Loucy (cell line): ENCODE measurements at regions not wholly inside any gene's neighbourhood (a gene's known extent, or its start where the extent isn't known, plus 50 kb on each side); places are given as distances from the start of the nearest gene placed in this dataset.
"Not testable (repeated sequence)": the region's sequence is repeated elsewhere in the genome, so short reads cannot be mapped to it uniquely, and the experiment has no call there.

Experiments
- H2AFZ ChIP-seq: fragments of 200-600 bp; sonication (generic); 2 replicates; pipeline ENCODE4 v1.6.0; 2016; ENCODE audit warnings: antibody characterized with exemption, mild to moderate bottlenecking, low read length, moderate library complexity
- H3F3A ChIP-seq: fragments of 200-600 bp; 2 replicates; pipeline ENCODE4 v1.6.0; 2016; ENCODE audit warnings: antibody characterized with exemption, low read depth, mild to moderate bottlenecking
- H3K27me3 ChIP-seq: fragments of 200-600 bp; sonication (generic); 2 replicates; pipeline ENCODE4 v1.6.1; 2014; ENCODE audit warnings: low read length, mild to moderate bottlenecking; ENCODE audit not compliant: insufficient read depth, poor library complexity, severe bottlenecking
- H3K36me3 ChIP-seq: fragments of 200-600 bp; sonication (generic); 2 replicates; pipeline ENCODE4 v1.6.1; 2016; ENCODE audit warnings: low read length; ENCODE audit not compliant: insufficient read depth
- H3K4me1 ChIP-seq: fragments of 200-600 bp; sonication (generic); 2 replicates; pipeline ENCODE4 v1.5.1; 2014; ENCODE audit warnings: low read length, mild to moderate bottlenecking; ENCODE audit not compliant: insufficient read depth, poor library complexity, severe bottlenecking
- H3K4me2 ChIP-seq: fragments of 200-600 bp; sonication (generic); 2 replicates; pipeline ENCODE4 v1.6.0; 2014; ENCODE audit warnings: antibody characterized with exemption, low read length, low read depth, mild to moderate bottlenecking; ENCODE audit not compliant: poor library complexity, severe bottlenecking
- H3K4me3 ChIP-seq: fragments of 200-600 bp; sonication (generic); 2 replicates; pipeline ENCODE4 v1.5.1; 2014; ENCODE audit warnings: low read length, mild to moderate bottlenecking, mixed read lengths; ENCODE audit not compliant: poor library complexity, severe bottlenecking
- H3K79me2 ChIP-seq: fragments of 200-600 bp; sonication (generic); 2 replicates; pipeline ENCODE4 v1.6.1; 2014; ENCODE audit warnings: low read length; ENCODE audit not compliant: insufficient read depth
- H3K9ac ChIP-seq: fragments of 200-600 bp; sonication (generic); 2 replicates; pipeline ENCODE4 v1.6.0; 2014; ENCODE audit warnings: mild to moderate bottlenecking, low read depth, low read length, moderate library complexity; ENCODE audit not compliant: poor library complexity, severe bottlenecking
- H3K9me2 ChIP-seq: fragments of 200-600 bp; sonication (generic); replicated peaks from 2 replicates; pipeline ENCODE4 v1.6.1; 2016; ENCODE audit warnings: low read depth, low read length, mixed read lengths
- H3K9me3 ChIP-seq: fragments of 200-600 bp; sonication (generic); 2 replicates; pipeline ENCODE4 v1.6.1; 2014; ENCODE audit warnings: mild to moderate bottlenecking, antibody characterized with exemption, low read length, low read depth; ENCODE audit not compliant: insufficient read depth
- H4K20me1 ChIP-seq: fragments of 200-600 bp; sonication (generic); 2 replicates; pipeline ENCODE4 v1.6.0; 2014; ENCODE audit warnings: antibody characterized with exemption, low read length, mild to moderate bottlenecking; ENCODE audit not compliant: insufficient read depth, poor library complexity, severe bottlenecking
- CTCF ChIP-seq: fragments of 200-600 bp; sonication (generic); conservative IDR thresholded peaks from 2 replicates; pipeline ENCODE4 v1.5.1; 2014; ENCODE audit warnings: mild to moderate bottlenecking, antibody characterized with exemption, low read length
- EZH2phosphoT487 ChIP-seq: fragments of 200-600 bp; IDR thresholded peaks from 2 replicates; pipeline ENCODE4 v1.6.1; 2018; ENCODE audit warnings: antibody characterized with exemption, mild to moderate bottlenecking, moderate library complexity, borderline replicate concordance

- no peaks in the 10 kb centered on the region for H4K20me1 ChIP-seq
- TF ChIP-seq CTCF (no peak), EZH2phosphoT487 (no peak)
- no peaks in the 10 kb centered on the region for H3K36me3 ChIP-seq
- no peak overlapping the region for H3K4me2 ChIP-seq
- no peaks in the 10 kb centered on the region for H3K4me1 ChIP-seq
- no peaks in the 10 kb centered on the region for H3K9me2 ChIP-seq
- no peaks in the 10 kb centered on the region for H3F3A ChIP-seq
- H3K79me2 ChIP-seq = no peaks in the 10 kb centered on the region
- H3K9me3 ChIP-seq = no peaks in the 10 kb centered on the region
- no peak overlapping the region for H3K9ac ChIP-seq
- H3K4me3 ChIP-seq = no peak overlapping the region
- H2AFZ ChIP-seq = no peak overlapping the region
- no peaks in the 10 kb centered on the region for H3K27me3 ChIP-seq
Measured at GRCh38 chr1:94299627-94300553, 62.5 kb upstream of the ARHGAP29 start.

- Histone ChIP-seq H3K9me3 (no peaks in the 10 kb centered on the region), H3K27me3 (no peaks in the 10 kb centered on the region), H3K9me2 (no peaks in the 10 kb centered on the region), H3K9ac (no peak overlapping the region), H3K79me2 (no peaks in the 10 kb centered on the region), H3K4me2 (no peak overlapping the region), H4K20me1 (no peaks in the 10 kb centered on the region), H2AFZ (no peak overlapping the region), H3K4me1 (no peaks in the 10 kb centered on the region), H3F3A (no peaks in the 10 kb centered on the region), H3K4me3 (no peak overlapping the region), H3K36me3 (no peaks in the 10 kb centered on the region)
- TF ChIP-seq EZH2phosphoT487 (no peak), CTCF (no peak)
Measured at GRCh38 chr1:94298861-94299260, 61.5 kb upstream of the ARHGAP29 start.

GRCh38 chr1:94296018-94296417, 58.6 kb upstream of the ARHGAP29 start:
- H3K79me2 ChIP-seq = no peaks in the 10 kb centered on the region
- no peaks in the 10 kb centered on the region for H3K36me3 ChIP-seq
- H4K20me1 ChIP-seq = no peaks in the 10 kb centered on the region
- H3K27me3 ChIP-seq = no peaks in the 10 kb centered on the region
- H3K4me1 ChIP-seq = no peaks in the 10 kb centered on the region
- H3K9ac ChIP-seq = no peak overlapping the region
- H3K4me2 ChIP-seq = no peak overlapping the region
- H3K9me2 ChIP-seq = no peaks in the 10 kb centered on the region
- TF ChIP-seq EZH2phosphoT487 (no peak), CTCF (no peak)
- H3F3A ChIP-seq = no peaks in the 10 kb centered on the region
- no peak overlapping the region for H2AFZ ChIP-seq
- H3K9me3 ChIP-seq = no peaks in the 10 kb centered on the region
- H3K4me3 ChIP-seq = no peak overlapping the region

GRCh38 chr1:94292978-94293377, 55.6 kb upstream of the ARHGAP29 start:
- not testable (repeated sequence) for H3K4me1 ChIP-seq, H3K9ac ChIP-seq, H3K27me3 ChIP-seq, H3K9me2 ChIP-seq, H3K4me3 ChIP-seq, H3F3A ChIP-seq, H3K4me2 ChIP-seq, H3K79me2 ChIP-seq, H2AFZ ChIP-seq, H3K9me3 ChIP-seq, H4K20me1 ChIP-seq, H3K36me3 ChIP-seq

GRCh38 chr1:94289244-94289643, 51.9 kb upstream of the ARHGAP29 start:
- not testable (repeated sequence) for H3K9me3 ChIP-seq, H3K4me1 ChIP-seq, H3K4me3 ChIP-seq, H3K9me2 ChIP-seq, H3K27me3 ChIP-seq, H2AFZ ChIP-seq, H3K9ac ChIP-seq, H3K79me2 ChIP-seq, H3K36me3 ChIP-seq, H3F3A ChIP-seq, H3K4me2 ChIP-seq, H4K20me1 ChIP-seq
